HL-60 (cell line): ENCODE measurements at regions not wholly inside any gene's neighbourhood (a gene's known extent, or its start where the extent isn't known, plus 50 kb on each side); places are given as distances from the start of the nearest gene placed in this dataset.

Experiments used
- CTCF ChIP-seq: IDR thresholded peaks from one replicate; pipeline ENCODE4 v1.5.1; 2011; ENCODE audit warnings: low read length, control low read depth, inconsistent platforms; ENCODE audit not compliant: insufficient read depth
- REST ChIP-seq: IDR thresholded peaks from 2 replicates; pipeline ENCODE4 v1.6.1; 2012; ENCODE audit warnings: low read depth; ENCODE audit not compliant: insufficient replicate concordance
- SPI1 ChIP-seq: IDR thresholded peaks from 2 replicates; pipeline ENCODE4 v1.6.1; 2012; ENCODE audit warnings: low read depth, mild to moderate bottlenecking, borderline replicate concordance

GRCh38 chr17:14664511-14664910 is 363.6 kb downstream of the HS3ST3B1 start:
- TF ChIP-seq CTCF (no peak), SPI1 (no peak), REST (no peak)
